Peyer's patch (tissue), 4 donors: ENCODE measurements at regions not wholly inside any gene's neighbourhood (a gene's known extent, or its start where the extent isn't known, plus 50 kb on each side); places are given as distances from the start of the nearest gene placed in this dataset.

Experiments used
- POLR2A ChIP-seq, 2 donors: fragments of 450-650 bp; IDR thresholded peaks; one replicate each; pipeline ENCODE4 v1.5.1; 2017; ENCODE audit warnings: antibody characterized with exemption in 2 of 2, mild to moderate bottlenecking in 2 of 2, moderate library complexity in 2 of 2
- TF ChIP-seq, protein P1 (sequence below), 6 experiments: fragments of 450-650 bp in 4 of 6; fragments of 200-600 bp in 2 of 6; sonication (generic) in 1 of 6; IDR thresholded peaks; one replicate each; pipeline ENCODE4 v1.5.1; 2017 to 2019; ENCODE audit warnings: antibody characterized with exemption in 6 of 6, mild to moderate bottlenecking in 3 of 6, moderate library complexity in 1 of 6

DNA sequence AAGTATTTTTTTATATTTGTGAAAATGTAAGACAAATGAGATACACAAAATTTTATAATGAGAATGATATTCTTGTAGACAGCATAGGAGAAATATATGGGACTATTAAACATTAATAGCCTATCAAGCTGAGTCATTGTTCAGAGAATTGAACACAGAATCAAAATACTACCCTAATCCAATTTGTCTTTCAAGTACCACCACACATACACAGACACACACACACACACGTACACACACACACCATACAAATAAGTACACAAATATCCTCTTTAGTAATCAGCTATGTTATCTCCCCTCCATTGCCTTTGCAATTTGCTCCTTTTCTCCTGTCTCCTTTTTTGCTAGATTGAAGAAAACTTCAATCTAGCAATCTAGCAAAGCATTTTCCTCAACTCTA lies 499.3 kb downstream of the FOXG1 start:
- TF ChIP-seq, protein P1, sequence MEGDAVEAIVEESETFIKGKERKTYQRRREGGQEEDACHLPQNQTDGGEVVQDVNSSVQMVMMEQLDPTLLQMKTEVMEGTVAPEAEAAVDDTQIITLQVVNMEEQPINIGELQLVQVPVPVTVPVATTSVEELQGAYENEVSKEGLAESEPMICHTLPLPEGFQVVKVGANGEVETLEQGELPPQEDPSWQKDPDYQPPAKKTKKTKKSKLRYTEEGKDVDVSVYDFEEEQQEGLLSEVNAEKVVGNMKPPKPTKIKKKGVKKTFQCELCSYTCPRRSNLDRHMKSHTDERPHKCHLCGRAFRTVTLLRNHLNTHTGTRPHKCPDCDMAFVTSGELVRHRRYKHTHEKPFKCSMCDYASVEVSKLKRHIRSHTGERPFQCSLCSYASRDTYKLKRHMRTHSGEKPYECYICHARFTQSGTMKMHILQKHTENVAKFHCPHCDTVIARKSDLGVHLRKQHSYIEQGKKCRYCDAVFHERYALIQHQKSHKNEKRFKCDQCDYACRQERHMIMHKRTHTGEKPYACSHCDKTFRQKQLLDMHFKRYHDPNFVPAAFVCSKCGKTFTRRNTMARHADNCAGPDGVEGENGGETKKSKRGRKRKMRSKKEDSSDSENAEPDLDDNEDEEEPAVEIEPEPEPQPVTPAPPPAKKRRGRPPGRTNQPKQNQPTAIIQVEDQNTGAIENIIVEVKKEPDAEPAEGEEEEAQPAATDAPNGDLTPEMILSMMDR (IDR thresholded peaks at IDR 0.05), result no peak
- no peak for TF ChIP-seq POLR2A (IDR thresholded peaks at IDR 0.05)
